ENCODE measurements at regions not wholly inside any gene's neighbourhood (a gene's known extent, or its start where the extent isn't known, plus 50 kb on each side); places are given as distances from the start of the nearest gene placed in this dataset.

DNA sequence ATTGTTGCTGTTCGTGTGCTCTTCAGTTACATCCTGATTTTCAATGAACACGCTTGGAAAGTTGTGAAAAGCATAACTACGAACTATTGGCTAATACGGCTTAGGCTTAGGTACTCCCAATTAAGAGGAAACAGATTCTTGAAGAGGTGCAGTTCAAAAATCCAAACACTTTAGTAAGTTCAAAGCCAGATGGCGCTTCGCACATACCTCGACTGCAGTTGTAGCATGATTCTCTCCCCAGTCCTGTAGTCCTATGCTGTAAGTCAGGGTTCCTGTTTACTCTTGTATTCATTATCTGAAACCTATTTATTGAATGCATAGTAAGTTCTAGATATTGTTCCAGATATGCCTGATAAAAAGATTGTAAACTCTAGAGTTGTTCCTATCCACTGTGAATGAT lies 165.2 kb downstream of the TRIB2 start:
- TF ChIP-seq EZH2 (IDR thresholded peaks at IDR 0.05; ENCODE audit: borderline replicate concordance, insufficient read depth, low read depth, low read length, poor library complexity, severe bottlenecking), result no peak
- TF ChIP-seq, protein P1, sequence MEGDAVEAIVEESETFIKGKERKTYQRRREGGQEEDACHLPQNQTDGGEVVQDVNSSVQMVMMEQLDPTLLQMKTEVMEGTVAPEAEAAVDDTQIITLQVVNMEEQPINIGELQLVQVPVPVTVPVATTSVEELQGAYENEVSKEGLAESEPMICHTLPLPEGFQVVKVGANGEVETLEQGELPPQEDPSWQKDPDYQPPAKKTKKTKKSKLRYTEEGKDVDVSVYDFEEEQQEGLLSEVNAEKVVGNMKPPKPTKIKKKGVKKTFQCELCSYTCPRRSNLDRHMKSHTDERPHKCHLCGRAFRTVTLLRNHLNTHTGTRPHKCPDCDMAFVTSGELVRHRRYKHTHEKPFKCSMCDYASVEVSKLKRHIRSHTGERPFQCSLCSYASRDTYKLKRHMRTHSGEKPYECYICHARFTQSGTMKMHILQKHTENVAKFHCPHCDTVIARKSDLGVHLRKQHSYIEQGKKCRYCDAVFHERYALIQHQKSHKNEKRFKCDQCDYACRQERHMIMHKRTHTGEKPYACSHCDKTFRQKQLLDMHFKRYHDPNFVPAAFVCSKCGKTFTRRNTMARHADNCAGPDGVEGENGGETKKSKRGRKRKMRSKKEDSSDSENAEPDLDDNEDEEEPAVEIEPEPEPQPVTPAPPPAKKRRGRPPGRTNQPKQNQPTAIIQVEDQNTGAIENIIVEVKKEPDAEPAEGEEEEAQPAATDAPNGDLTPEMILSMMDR (IDR thresholded peaks at IDR 0.05), result no peak

All from B cell (primary cell).